ENCODE measurements at regions not wholly inside any gene's neighbourhood (a gene's known extent, or its start where the extent isn't known, plus 50 kb on each side); places are given as distances from the start of the nearest gene placed in this dataset.
A peak's percentile ranks its signal among the peaks of the same experiment; 100 is the strongest.
"Not testable (repeated sequence)": the region's sequence is repeated elsewhere in the genome, so short reads cannot be mapped to it uniquely, and the experiment has no call there.

DNA sequence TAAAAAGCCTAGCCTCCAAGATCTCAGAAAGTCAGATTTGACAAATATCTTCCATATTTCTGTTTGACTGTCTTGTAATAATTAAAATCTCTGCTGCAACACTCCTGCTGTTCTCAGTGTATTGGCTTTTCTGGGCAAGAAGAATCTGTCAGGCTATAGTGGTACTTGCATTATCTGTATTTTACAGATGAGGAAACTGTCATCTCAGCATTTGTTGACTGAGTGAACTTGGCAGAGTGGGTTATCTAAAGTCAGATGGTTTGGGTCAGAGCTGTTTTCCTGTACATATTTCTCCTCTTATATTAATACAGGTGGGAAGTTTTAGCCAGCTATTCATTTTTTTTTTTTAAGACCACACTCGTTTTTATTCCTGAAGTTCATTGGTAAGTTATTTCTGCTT is 1378.2 kb upstream of the PCDH20 start:
- TF ChIP-seq, protein P1, sequence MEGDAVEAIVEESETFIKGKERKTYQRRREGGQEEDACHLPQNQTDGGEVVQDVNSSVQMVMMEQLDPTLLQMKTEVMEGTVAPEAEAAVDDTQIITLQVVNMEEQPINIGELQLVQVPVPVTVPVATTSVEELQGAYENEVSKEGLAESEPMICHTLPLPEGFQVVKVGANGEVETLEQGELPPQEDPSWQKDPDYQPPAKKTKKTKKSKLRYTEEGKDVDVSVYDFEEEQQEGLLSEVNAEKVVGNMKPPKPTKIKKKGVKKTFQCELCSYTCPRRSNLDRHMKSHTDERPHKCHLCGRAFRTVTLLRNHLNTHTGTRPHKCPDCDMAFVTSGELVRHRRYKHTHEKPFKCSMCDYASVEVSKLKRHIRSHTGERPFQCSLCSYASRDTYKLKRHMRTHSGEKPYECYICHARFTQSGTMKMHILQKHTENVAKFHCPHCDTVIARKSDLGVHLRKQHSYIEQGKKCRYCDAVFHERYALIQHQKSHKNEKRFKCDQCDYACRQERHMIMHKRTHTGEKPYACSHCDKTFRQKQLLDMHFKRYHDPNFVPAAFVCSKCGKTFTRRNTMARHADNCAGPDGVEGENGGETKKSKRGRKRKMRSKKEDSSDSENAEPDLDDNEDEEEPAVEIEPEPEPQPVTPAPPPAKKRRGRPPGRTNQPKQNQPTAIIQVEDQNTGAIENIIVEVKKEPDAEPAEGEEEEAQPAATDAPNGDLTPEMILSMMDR (conservative IDR thresholded peaks at IDR 0.05; ENCODE audit: low read depth, low read length): no peak
- DNase-seq (ENCODE audit: low read depth): no peak
- H3K4me3 ChIP-seq (ENCODE audit: low read depth, low read length): no peak overlapping the region

DNA sequence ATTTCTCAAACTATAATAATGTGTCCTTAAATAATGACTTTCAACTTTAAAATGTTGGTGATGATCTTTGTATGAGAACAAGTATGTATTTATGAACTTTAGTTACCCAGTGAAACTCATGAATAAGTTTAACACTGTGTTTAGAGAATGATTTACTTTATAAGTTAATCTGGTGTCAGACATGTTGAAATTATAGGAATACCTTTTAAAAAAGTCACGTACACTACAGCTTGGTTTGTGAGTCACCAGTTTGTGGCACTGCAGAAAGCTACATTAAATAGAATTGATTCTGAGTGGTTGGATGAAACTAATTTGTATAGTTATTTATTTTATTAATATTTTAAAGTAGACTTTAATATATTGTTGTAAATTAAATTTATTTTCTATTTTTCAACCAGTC is 1366.2 kb upstream of the PCDH20 start:
- TF ChIP-seq, protein P1 (conservative IDR thresholded peaks at IDR 0.05; ENCODE audit: low read depth, low read length): no peak
- peak; percentile 1 for DNase-seq (ENCODE audit: low read depth)
- H3K4me3 ChIP-seq (ENCODE audit: low read depth, low read length): no peak overlapping the region

DNA sequence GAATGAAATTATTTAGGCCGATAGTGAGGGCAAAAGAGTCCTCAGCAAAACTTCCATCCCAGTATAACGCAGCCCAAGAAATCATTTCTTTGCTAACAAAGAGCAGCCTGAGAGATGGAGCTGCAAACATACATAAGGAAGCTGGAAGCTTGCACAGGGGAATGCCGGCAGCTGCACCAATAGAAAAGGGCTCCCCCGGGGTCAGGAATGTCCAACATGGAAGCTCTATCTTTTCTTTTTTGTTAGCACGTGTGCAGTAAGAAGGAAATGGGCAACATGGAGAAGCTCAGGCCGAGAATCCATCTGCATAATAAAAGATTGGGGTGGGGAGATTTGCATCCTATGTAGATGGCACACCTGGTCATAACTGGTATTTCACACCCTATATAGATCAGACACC is 1363.5 kb upstream of the PCDH20 start:
- DNase-seq (ENCODE audit: low read depth): no peak
- no peak overlapping the region for H3K4me3 ChIP-seq (ENCODE audit: low read depth, low read length)
- TF ChIP-seq, protein P1 (conservative IDR thresholded peaks at IDR 0.05; ENCODE audit: low read depth, low read length): no peak

DNA sequence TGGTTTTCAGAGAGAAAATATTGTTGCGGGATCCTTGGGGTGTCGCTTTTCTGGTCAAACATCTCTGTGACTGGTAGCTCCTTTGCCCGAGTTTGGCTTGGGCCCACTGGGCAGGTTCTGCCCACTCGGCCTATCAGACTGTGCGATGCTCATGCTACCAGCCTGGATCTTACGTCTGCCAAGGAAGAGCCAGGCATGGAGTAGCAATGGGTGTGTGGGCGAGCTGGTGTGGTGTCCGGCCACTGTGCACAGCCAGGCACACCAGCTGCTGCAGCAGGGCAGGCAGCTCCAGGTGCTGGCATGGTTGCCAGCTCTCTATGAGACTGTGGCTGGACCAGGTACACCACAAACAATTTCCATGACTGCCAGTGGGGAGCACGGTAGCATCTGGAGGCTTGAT is 1351.8 kb upstream of the PCDH20 start:
- TF ChIP-seq, protein P1 (conservative IDR thresholded peaks at IDR 0.05; ENCODE audit: low read depth, low read length): no peak
- DNase-seq (ENCODE audit: low read depth): no peak
- no peak overlapping the region for H3K4me3 ChIP-seq (ENCODE audit: low read depth, low read length)

DNA sequence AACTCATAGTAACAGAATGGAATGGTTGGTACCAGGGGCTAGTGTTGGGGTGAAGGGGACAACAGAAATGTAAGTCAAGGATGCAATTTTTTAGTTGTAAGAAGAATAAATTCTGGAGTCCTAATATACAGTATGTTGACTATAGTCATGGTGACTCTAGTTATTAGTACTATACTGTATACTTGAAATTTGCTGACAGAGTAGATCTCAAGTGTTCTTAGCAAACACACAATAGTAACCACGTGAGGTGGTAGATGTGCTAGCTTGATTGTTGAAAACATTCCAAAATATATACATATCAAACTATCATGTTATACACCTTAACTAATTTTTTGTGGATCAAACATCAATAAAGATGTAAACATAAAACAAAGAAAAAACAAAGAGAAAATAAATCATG is 1345.1 kb upstream of the PCDH20 start:
- TF ChIP-seq, protein P1 (conservative IDR thresholded peaks at IDR 0.05; ENCODE audit: low read depth, low read length): no peak
- DNase-seq (ENCODE audit: low read depth): no peak
- H3K4me3 ChIP-seq (ENCODE audit: low read depth, low read length): no peak overlapping the region

DNA sequence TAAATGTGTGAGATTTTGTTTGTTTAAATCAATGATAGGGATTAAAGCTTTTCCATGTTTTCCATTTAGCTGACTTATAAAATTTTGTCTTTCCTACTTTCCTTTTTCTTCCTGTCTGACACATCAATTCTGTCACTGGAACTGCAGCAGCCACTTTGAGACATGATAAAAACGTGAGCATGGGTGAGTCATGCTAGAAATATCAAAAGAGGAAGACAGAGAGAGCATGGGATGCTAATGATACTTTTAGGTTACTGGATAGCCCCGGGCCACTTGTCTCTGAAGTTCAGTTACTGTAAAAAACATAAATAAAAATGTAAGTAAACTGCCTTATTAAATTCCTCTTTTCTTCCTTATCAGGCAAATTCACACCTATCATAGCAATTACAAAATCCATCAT is 1332.0 kb upstream of the PCDH20 start:
- no peak overlapping the region for H3K4me3 ChIP-seq (ENCODE audit: low read depth, low read length)
- TF ChIP-seq, protein P1 (conservative IDR thresholded peaks at IDR 0.05; ENCODE audit: low read depth, low read length): no peak
- DNase-seq (ENCODE audit: low read depth): no peak

DNA sequence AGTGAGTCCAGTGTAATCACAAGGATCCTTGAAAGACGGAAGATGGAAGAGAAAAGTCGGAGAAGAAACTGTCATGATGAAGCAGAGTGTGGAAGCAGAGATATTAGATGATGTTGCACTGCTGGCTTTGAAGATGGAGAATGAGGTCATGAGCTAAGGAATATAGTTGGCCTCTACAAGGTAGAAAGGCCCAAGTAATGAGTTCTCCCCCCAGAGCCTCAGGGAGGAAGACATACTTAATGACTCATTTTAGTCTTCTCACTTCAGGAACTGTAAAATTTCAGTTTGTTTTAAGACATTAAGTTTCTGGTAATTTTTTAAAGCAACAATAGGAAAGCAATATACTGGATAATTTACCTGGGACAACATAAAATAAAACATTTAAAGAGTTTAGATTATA is 1331.5 kb upstream of the PCDH20 start:
- no peak for DNase-seq (ENCODE audit: low read depth)
- no peak overlapping the region for H3K4me3 ChIP-seq (ENCODE audit: low read depth, low read length)
- TF ChIP-seq, protein P1 (conservative IDR thresholded peaks at IDR 0.05; ENCODE audit: low read depth, low read length): no peak

DNA sequence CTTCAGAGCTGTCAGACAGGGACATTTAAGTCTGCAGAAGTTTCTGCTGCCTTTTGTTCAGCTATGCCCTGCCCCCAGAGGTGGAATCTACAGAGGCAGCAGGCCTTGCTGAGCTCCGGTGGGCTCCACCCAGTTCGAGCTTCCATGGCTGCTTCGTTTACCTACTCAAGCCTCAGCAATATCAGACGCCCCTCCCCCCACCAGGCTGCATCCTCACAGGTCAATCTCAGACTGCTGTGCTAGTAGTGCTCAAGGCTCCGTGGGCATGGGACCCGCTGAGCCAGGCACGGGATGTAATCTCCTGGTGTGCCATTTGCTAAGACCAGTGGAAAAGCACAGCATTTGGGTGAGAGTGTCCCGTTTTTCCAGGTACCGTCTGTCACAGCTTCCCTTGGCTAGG is 1314.1 kb upstream of the PCDH20 start:
- not testable (repeated sequence) for H3K4me3 ChIP-seq (ENCODE audit: low read depth, low read length); DNase-seq (ENCODE audit: low read depth)
